OCI-LY3 (cell line): ENCODE measurements at regions not wholly inside any gene's neighbourhood (a gene's known extent, or its start where the extent isn't known, plus 50 kb on each side); places are given as distances from the start of the nearest gene placed in this dataset.
"Not testable (repeated sequence)": the region's sequence is repeated elsewhere in the genome, so short reads cannot be mapped to it uniquely, and the experiment has no call there.

ENCODE experiments used
- EZH2phosphoT487 ChIP-seq: fragments of 200-600 bp; shearing (Covaris generic); IDR thresholded peaks from 2 replicates; pipeline ENCODE4 v1.6.1; 2018; ENCODE audit warnings: antibody characterized with exemption, mixed run types, low read depth
- TF ChIP-seq, protein P1 (sequence below): fragments of 200-600, 300-600 bp; sonication (generic); IDR thresholded peaks from 2 replicates; pipeline ENCODE4 v1.5.1; 2014; ENCODE audit warnings: antibody characterized with exemption, low read length, low read depth

DNA sequence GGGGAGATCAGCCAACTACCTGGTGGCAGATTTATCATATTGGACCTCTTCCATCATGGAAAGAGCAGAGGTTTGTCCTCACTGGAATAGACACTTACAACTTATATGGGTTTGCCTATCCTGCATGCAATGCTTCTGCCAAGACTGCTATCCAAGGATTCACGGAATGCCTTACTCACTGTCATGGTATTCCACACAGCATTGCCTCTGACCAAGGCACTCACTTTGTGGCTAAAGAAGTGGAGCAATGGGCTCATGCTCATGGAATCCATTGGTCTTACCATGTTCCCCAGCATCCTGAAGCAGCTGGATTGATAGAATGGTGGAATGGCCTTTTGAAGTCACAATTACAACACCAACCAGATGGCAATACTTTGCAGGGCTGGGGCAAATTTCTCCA lies 163.1 kb upstream of the COL11A1 start:
- TF ChIP-seq, protein P1, sequence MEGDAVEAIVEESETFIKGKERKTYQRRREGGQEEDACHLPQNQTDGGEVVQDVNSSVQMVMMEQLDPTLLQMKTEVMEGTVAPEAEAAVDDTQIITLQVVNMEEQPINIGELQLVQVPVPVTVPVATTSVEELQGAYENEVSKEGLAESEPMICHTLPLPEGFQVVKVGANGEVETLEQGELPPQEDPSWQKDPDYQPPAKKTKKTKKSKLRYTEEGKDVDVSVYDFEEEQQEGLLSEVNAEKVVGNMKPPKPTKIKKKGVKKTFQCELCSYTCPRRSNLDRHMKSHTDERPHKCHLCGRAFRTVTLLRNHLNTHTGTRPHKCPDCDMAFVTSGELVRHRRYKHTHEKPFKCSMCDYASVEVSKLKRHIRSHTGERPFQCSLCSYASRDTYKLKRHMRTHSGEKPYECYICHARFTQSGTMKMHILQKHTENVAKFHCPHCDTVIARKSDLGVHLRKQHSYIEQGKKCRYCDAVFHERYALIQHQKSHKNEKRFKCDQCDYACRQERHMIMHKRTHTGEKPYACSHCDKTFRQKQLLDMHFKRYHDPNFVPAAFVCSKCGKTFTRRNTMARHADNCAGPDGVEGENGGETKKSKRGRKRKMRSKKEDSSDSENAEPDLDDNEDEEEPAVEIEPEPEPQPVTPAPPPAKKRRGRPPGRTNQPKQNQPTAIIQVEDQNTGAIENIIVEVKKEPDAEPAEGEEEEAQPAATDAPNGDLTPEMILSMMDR = not testable (repeated sequence)
- not testable (repeated sequence) for TF ChIP-seq EZH2phosphoT487
